Dermis microvascular lymphatic vessel endothelial cell (primary cell): ENCODE measurements at regions not wholly inside any gene's neighbourhood (a gene's known extent, or its start where the extent isn't known, plus 50 kb on each side); places are given as distances from the start of the nearest gene placed in this dataset.

Source experiments
- DNase-seq, 2 donors: peaks; one replicate each; pipeline versions ENCODE4 v3.0.0 to v3.0.0-alpha.2; 2010; ENCODE audit warnings: low read depth in 2 of 2

- no peak for DNase-seq
Observed at GRCh38 chr18:78327643-78328042, 652.0 kb upstream of the SALL3 start.

GRCh38 chr18:78330766-78331165 is 648.9 kb upstream of the SALL3 start:
- DNase-seq = no peak

- DNase-seq = no peak
Observed at GRCh38 chr18:78352910-78353309, 626.7 kb upstream of the SALL3 start.

- no peak for DNase-seq
Observed at GRCh38 chr18:78362198-78362597, 617.4 kb upstream of the SALL3 start.

GRCh38 chr18:78363556-78364387 is 615.8 kb upstream of the SALL3 start:
- no peak for DNase-seq

GRCh38 chr18:78364388-78364960 is 615.1 kb upstream of the SALL3 start:
- DNase-seq = no peak

GRCh38 chr18:78367996-78368395 is 611.6 kb upstream of the SALL3 start:
- DNase-seq = no peak

- DNase-seq = no peak
Observed at GRCh38 chr18:78368726-78369125, 610.9 kb upstream of the SALL3 start.

GRCh38 chr18:78376046-78376445 is 603.6 kb upstream of the SALL3 start:
- DNase-seq = no peak

- DNase-seq = no peak
Observed at GRCh38 chr18:78378403-78378802, 601.2 kb upstream of the SALL3 start.

GRCh38 chr18:78378983-78379382 is 600.6 kb upstream of the SALL3 start:
- no peak for DNase-seq

- no peak for DNase-seq
Observed at GRCh38 chr18:78390348-78390951, 589.2 kb upstream of the SALL3 start.

GRCh38 chr18:78390952-78391348 is 588.7 kb upstream of the SALL3 start:
- no peak for DNase-seq

GRCh38 chr18:78393086-78393862 is 586.3 kb upstream of the SALL3 start:
- no peak for DNase-seq

GRCh38 chr18:78396077-78396476 is 583.5 kb upstream of the SALL3 start:
- no peak for DNase-seq

GRCh38 chr18:78396756-78397155 is 582.9 kb upstream of the SALL3 start:
- no peak for DNase-seq

- no peak for DNase-seq
Observed at GRCh38 chr18:78399992-78400503, 579.6 kb upstream of the SALL3 start.

- no peak for DNase-seq
Observed at GRCh38 chr18:78402440-78402839, 577.2 kb upstream of the SALL3 start.

GRCh38 chr18:78402966-78403365 is 576.7 kb upstream of the SALL3 start:
- DNase-seq = no peak

GRCh38 chr18:78403371-78403770 is 576.2 kb upstream of the SALL3 start:
- no peak for DNase-seq

- no peak for DNase-seq
Observed at GRCh38 chr18:78405763-78406162, 573.9 kb upstream of the SALL3 start.
